Iris pigment epithelial cell (primary cell): ENCODE measurements at regions not wholly inside any gene's neighbourhood (a gene's known extent, or its start where the extent isn't known, plus 50 kb on each side); places are given as distances from the start of the nearest gene placed in this dataset.
A peak's percentile ranks its signal among the peaks of the same experiment; 100 is the strongest.

Experiments used
- DNase-seq: peaks from one replicate; pipeline ENCODE4 v3.0.0-alpha.2; 2011; ENCODE audit warnings: low read depth

GRCh38 chr2:181114021-181114420 lies 133.6 kb downstream of the UBE2E3 start:
- DNase-seq = no peak

- no peak for DNase-seq
These were observed 135.9 kb downstream of the UBE2E3 start for GRCh38 chr2:181116261-181116660.

- no peak for DNase-seq
These were observed 137.0 kb downstream of the UBE2E3 start for GRCh38 chr2:181117206-181117925.

- DNase-seq = peak; percentile 11
These were observed 140.2 kb downstream of the UBE2E3 start for GRCh38 chr2:181120625-181121024.

GRCh38 chr2:181121996-181122395 lies 141.6 kb downstream of the UBE2E3 start:
- no peak for DNase-seq

- DNase-seq = no peak
These were observed 142.2 kb downstream of the UBE2E3 start for GRCh38 chr2:181122601-181123000.

GRCh38 chr2:181123798-181124231 lies 143.4 kb downstream of the UBE2E3 start:
- DNase-seq = peak; percentile 71

GRCh38 chr2:181124497-181124896 lies 144.1 kb downstream of the UBE2E3 start:
- peak; percentile 93 for DNase-seq

GRCh38 chr2:181125359-181125758 lies 145.0 kb downstream of the UBE2E3 start:
- DNase-seq = no peak

GRCh38 chr2:181126311-181126868 lies 146.0 kb downstream of the UBE2E3 start:
- no peak for DNase-seq

GRCh38 chr2:181128199-181128598 lies 147.8 kb downstream of the UBE2E3 start:
- no peak for DNase-seq

GRCh38 chr2:181129364-181130056 lies 149.1 kb downstream of the UBE2E3 start:
- no peak for DNase-seq

GRCh38 chr2:181130686-181131085 lies 150.3 kb downstream of the UBE2E3 start:
- DNase-seq = peak; percentile 43

GRCh38 chr2:181131584-181131983 lies 151.2 kb downstream of the UBE2E3 start:
- no peak for DNase-seq

GRCh38 chr2:181138816-181139215 lies 158.4 kb downstream of the UBE2E3 start:
- DNase-seq = peak; percentile 79

GRCh38 chr2:181139831-181140230 lies 159.4 kb downstream of the UBE2E3 start:
- no peak for DNase-seq

GRCh38 chr2:181140414-181140813 lies 160.0 kb downstream of the UBE2E3 start:
- DNase-seq = peak; percentile 49

GRCh38 chr2:181140928-181141327 lies 160.5 kb downstream of the UBE2E3 start:
- DNase-seq = peak; percentile 26

- no peak for DNase-seq
These were observed 161.3 kb downstream of the UBE2E3 start for GRCh38 chr2:181141676-181142075.

- no peak for DNase-seq
These were observed 162.1 kb downstream of the UBE2E3 start for GRCh38 chr2:181142514-181142913.

GRCh38 chr2:181143790-181144300 lies 163.4 kb downstream of the UBE2E3 start:
- DNase-seq = peak; percentile 50

GRCh38 chr2:181145645-181146044 lies 165.2 kb downstream of the UBE2E3 start:
- no peak for DNase-seq

GRCh38 chr2:181146171-181146570 lies 165.8 kb downstream of the UBE2E3 start:
- peak; percentile 30 for DNase-seq
